ENCODE measurements at regions not wholly inside any gene's neighbourhood (a gene's known extent, or its start where the extent isn't known, plus 50 kb on each side); places are given as distances from the start of the nearest gene placed in this dataset.
"Not testable (repeated sequence)": the region's sequence is repeated elsewhere in the genome, so short reads cannot be mapped to it uniquely, and the experiment has no call there.

GRCh38 chr5:62178258-62178657, 127.7 kb upstream of the KIF2A start:
- H3K36me3 Mint-ChIP-seq, result no peaks in the 10 kb centered on the region

GRCh38 chr5:62182802-62183201, 123.2 kb upstream of the KIF2A start:
- H3K27me3 Mint-ChIP-seq, result peaks cover 29% of the 10 kb centered on the region

More at GRCh38 chr5:62178258-62178657, 127.7 kb upstream of the KIF2A start:
- Mint-ChIP-seq H3K27me3 (peaks cover 22% of the 10 kb centered on the region), H3K9me3 (ENCODE audit: low read depth) (no peaks in the 10 kb centered on the region), H3K4me3 (no peak overlapping the region), H3K27ac (no peak overlapping the region), H3K4me1 (ENCODE audit: low read depth) (no peaks in the 10 kb centered on the region)

GRCh38 chr5:62183727-62184126, 122.3 kb upstream of the KIF2A start:
- no peaks in the 10 kb centered on the region for H3K9me3 Mint-ChIP-seq (ENCODE audit: low read depth)
- H3K27me3 Mint-ChIP-seq, result peaks cover 27% of the 10 kb centered on the region
- H3K36me3 Mint-ChIP-seq, result no peaks in the 10 kb centered on the region
- no peaks in the 10 kb centered on the region for H3K4me1 Mint-ChIP-seq (ENCODE audit: low read depth)
- H3K27ac Mint-ChIP-seq, result no peak overlapping the region
- no peak overlapping the region for H3K4me3 Mint-ChIP-seq

More at GRCh38 chr5:62182802-62183201, 123.2 kb upstream of the KIF2A start:
- H3K4me3 Mint-ChIP-seq, result no peak overlapping the region
- H3K27ac Mint-ChIP-seq, result no peak overlapping the region
- H3K4me1 Mint-ChIP-seq (ENCODE audit: low read depth), result no peaks in the 10 kb centered on the region
- H3K9me3 Mint-ChIP-seq (ENCODE audit: low read depth), result no peaks in the 10 kb centered on the region
- no peaks in the 10 kb centered on the region for H3K36me3 Mint-ChIP-seq

GRCh38 chr5:62184444-62184843, 121.6 kb upstream of the KIF2A start:
- H3K27ac Mint-ChIP-seq, result no peak overlapping the region
- H3K9me3 Mint-ChIP-seq (ENCODE audit: low read depth), result no peaks in the 10 kb centered on the region
- H3K27me3 Mint-ChIP-seq, result peaks cover 21% of the 10 kb centered on the region
- no peaks in the 10 kb centered on the region for H3K36me3 Mint-ChIP-seq
- no peaks in the 10 kb centered on the region for H3K4me1 Mint-ChIP-seq (ENCODE audit: low read depth)
- no peak overlapping the region for H3K4me3 Mint-ChIP-seq

- Mint-ChIP-seq H3K27me3 (peaks cover 9% of the 10 kb centered on the region), H3K4me1 (ENCODE audit: low read depth) (no peaks in the 10 kb centered on the region), H3K36me3 (peaks cover 4% of the 10 kb centered on the region), H3K27ac (no peak overlapping the region), H3K9me3 (ENCODE audit: low read depth) (peaks cover 11% of the 10 kb centered on the region), H3K4me3 (no peak overlapping the region)
Measured at GRCh38 chr5:62190173-62190572, 115.8 kb upstream of the KIF2A start.

GRCh38 chr5:62190931-62191330, 115.1 kb upstream of the KIF2A start:
- Mint-ChIP-seq H3K4me3 (no peak overlapping the region), H3K27me3 (peaks cover 7% of the 10 kb centered on the region), H3K4me1 (ENCODE audit: low read depth) (no peaks in the 10 kb centered on the region), H3K36me3 (peaks cover 4% of the 10 kb centered on the region), H3K9me3 (ENCODE audit: low read depth) (peaks cover 11% of the 10 kb centered on the region), H3K27ac (no peak overlapping the region)

GRCh38 chr5:62192958-62193357, 113.0 kb upstream of the KIF2A start:
- H3K36me3 Mint-ChIP-seq, result peaks cover 4% of the 10 kb centered on the region
- no peaks in the 10 kb centered on the region for H3K4me1 Mint-ChIP-seq (ENCODE audit: low read depth)
- no peak overlapping the region for H3K27ac Mint-ChIP-seq
- H3K27me3 Mint-ChIP-seq, result peaks cover 5% of the 10 kb centered on the region
- H3K4me3 Mint-ChIP-seq, result no peak overlapping the region
- peaks cover 11% of the 10 kb centered on the region for H3K9me3 Mint-ChIP-seq (ENCODE audit: low read depth)

- not testable (repeated sequence) for H3K4me3 Mint-ChIP-seq; H3K36me3 Mint-ChIP-seq; H3K4me1 Mint-ChIP-seq (ENCODE audit: low read depth); H3K27me3 Mint-ChIP-seq; H3K27ac Mint-ChIP-seq
- peaks cover 11% of the 10 kb centered on the region for H3K9me3 Mint-ChIP-seq (ENCODE audit: low read depth)
Measured at GRCh38 chr5:62196532-62196931, 109.5 kb upstream of the KIF2A start.

- Mint-ChIP-seq H3K4me3 (no peak overlapping the region), H3K9me3 (ENCODE audit: low read depth) (peaks cover 2% of the 10 kb centered on the region), H3K27ac (no peak overlapping the region), H3K36me3 (peaks cover under 1% of the 10 kb centered on the region), H3K4me1 (ENCODE audit: low read depth) (no peaks in the 10 kb centered on the region), H3K27me3 (peaks cover 1% of the 10 kb centered on the region)
Measured at GRCh38 chr5:62197697-62198096, 108.3 kb upstream of the KIF2A start.

- Mint-ChIP-seq H3K9me3 (ENCODE audit: low read depth) (no peaks in the 10 kb centered on the region), H3K36me3 (no peaks in the 10 kb centered on the region), H3K27me3 (peaks cover 6% of the 10 kb centered on the region), H3K4me3 (no peak overlapping the region), H3K4me1 (ENCODE audit: low read depth) (no peaks in the 10 kb centered on the region), H3K27ac (no peak overlapping the region)
Measured at GRCh38 chr5:62198421-62198820, 107.6 kb upstream of the KIF2A start.

GRCh38 chr5:62199792-62200716, 106.0 kb upstream of the KIF2A start:
- Mint-ChIP-seq H3K9me3 (ENCODE audit: low read depth) (no peaks in the 10 kb centered on the region), H3K4me1 (ENCODE audit: low read depth) (no peaks in the 10 kb centered on the region), H3K27me3 (peaks cover 7% of the 10 kb centered on the region), H3K4me3 (no peak overlapping the region), H3K36me3 (no peaks in the 10 kb centered on the region), H3K27ac (no peak overlapping the region)

GRCh38 chr5:62206150-62206829, 99.7 kb upstream of the KIF2A start:
- no peaks in the 10 kb centered on the region for H3K9me3 Mint-ChIP-seq (ENCODE audit: low read depth)
- H3K27ac Mint-ChIP-seq, result no peak overlapping the region
- peaks cover 11% of the 10 kb centered on the region for H3K27me3 Mint-ChIP-seq
- no peaks in the 10 kb centered on the region for H3K4me1 Mint-ChIP-seq (ENCODE audit: low read depth)
- H3K36me3 Mint-ChIP-seq, result no peaks in the 10 kb centered on the region
- no peak overlapping the region for H3K4me3 Mint-ChIP-seq

- Mint-ChIP-seq H3K27ac (no peak overlapping the region), H3K4me1 (ENCODE audit: low read depth) (no peaks in the 10 kb centered on the region), H3K9me3 (ENCODE audit: low read depth) (no peaks in the 10 kb centered on the region)
Measured at GRCh38 chr5:62208218-62208852, 97.7 kb upstream of the KIF2A start.

GRCh38 chr5:62211405-62211804, 94.6 kb upstream of the KIF2A start:
- Mint-ChIP-seq H3K4me1 (ENCODE audit: low read depth) (no peaks in the 10 kb centered on the region), H3K9me3 (ENCODE audit: low read depth) (no peaks in the 10 kb centered on the region), H3K27ac (no peak overlapping the region), H3K4me3 (no peak overlapping the region), H3K36me3 (no peaks in the 10 kb centered on the region), H3K27me3 (peaks cover 6% of the 10 kb centered on the region)

More at GRCh38 chr5:62208218-62208852, 97.7 kb upstream of the KIF2A start:
- Mint-ChIP-seq H3K36me3 (no peaks in the 10 kb centered on the region), H3K4me3 (no peak overlapping the region), H3K27me3 (peaks cover 8% of the 10 kb centered on the region)

- Mint-ChIP-seq H3K4me1 (ENCODE audit: low read depth) (no peaks in the 10 kb centered on the region), H3K27ac (no peak overlapping the region), H3K36me3 (no peaks in the 10 kb centered on the region), H3K9me3 (ENCODE audit: low read depth) (no peaks in the 10 kb centered on the region), H3K27me3 (peaks cover 6% of the 10 kb centered on the region), H3K4me3 (no peak overlapping the region)
Measured at GRCh38 chr5:62212648-62213047, 93.4 kb upstream of the KIF2A start.
